ENCODE measurements at regions not wholly inside any gene's neighbourhood (a gene's known extent, or its start where the extent isn't known, plus 50 kb on each side); places are given as distances from the start of the nearest gene placed in this dataset.
"Not testable (repeated sequence)": the region's sequence is repeated elsewhere in the genome, so short reads cannot be mapped to it uniquely, and the experiment has no call there.

DNA sequence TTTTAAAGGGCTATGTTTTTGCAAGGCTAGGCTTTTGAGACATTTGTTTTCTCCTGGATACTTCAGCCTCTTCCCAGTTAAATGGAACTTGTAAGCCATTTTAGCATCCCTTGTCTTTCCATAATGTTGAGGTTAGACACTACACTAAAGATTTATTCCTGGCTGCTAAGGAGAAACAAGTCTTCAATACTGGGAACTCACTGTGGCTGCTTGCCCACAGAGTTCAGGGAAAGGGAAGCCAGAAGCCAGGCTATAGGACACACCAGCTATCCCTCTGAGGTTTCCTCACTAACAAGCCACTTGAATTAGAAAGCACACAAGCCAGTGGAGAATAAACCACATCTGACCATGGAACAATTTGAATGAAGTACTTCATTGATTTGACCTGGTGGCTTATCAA lies 421.7 kb upstream of the CHRM2 start:
- Histone ChIP-seq H3K4me3 (no peak overlapping the region), H3K27me3 (replicated peaks in 1 of 7) (no peaks in the 10 kb centered on the region), H3K27ac (no peak overlapping the region), H3K9me3 (peaks cover 0 to 17% (median 0%) of the 10 kb centered on the region in 8 donors), H3K4me1 (no peaks in the 10 kb centered on the region), H3K36me3 (no peaks in the 10 kb centered on the region)
- intact Hi-C loops (cut with DNase I; ENCODE audit: low total_unique reads): no loop called here
- TF ChIP-seq POLR2AphosphoS5 (IDR thresholded peaks at IDR 0.05): no peak
- TF ChIP-seq POLR2A (IDR thresholded peaks at IDR 0.05): no peak
- TF ChIP-seq, protein P1, sequence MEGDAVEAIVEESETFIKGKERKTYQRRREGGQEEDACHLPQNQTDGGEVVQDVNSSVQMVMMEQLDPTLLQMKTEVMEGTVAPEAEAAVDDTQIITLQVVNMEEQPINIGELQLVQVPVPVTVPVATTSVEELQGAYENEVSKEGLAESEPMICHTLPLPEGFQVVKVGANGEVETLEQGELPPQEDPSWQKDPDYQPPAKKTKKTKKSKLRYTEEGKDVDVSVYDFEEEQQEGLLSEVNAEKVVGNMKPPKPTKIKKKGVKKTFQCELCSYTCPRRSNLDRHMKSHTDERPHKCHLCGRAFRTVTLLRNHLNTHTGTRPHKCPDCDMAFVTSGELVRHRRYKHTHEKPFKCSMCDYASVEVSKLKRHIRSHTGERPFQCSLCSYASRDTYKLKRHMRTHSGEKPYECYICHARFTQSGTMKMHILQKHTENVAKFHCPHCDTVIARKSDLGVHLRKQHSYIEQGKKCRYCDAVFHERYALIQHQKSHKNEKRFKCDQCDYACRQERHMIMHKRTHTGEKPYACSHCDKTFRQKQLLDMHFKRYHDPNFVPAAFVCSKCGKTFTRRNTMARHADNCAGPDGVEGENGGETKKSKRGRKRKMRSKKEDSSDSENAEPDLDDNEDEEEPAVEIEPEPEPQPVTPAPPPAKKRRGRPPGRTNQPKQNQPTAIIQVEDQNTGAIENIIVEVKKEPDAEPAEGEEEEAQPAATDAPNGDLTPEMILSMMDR (IDR thresholded peaks at IDR 0.05 in 8 of 11, conservative IDR thresholded peaks at IDR 0.05 in 3 of 11): no peak
- DNase-seq: no peak

DNA sequence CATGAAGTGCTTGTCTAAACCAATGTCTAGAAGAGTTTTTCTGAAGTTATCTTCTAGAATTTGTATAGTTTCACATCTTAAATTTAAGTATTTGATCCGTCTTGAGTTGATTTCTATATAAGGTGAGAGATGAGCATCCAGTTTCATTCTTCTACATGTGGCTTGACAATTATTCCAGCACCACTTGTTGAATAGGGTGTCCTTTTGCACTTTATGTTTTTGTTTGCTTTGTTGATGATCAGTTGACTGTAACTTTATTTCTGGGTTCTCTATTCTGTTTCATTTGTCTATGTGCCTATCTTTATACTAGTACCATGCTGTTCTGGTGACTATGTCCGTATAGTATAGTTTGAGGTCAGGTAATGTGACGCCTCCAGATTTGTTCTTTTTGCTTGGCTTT lies 426.6 kb upstream of the CHRM2 start:
- Histone ChIP-seq H3K36me3 (no peaks in the 10 kb centered on the region), H3K27ac (no peak overlapping the region), H3K9me3 (no peaks in the 10 kb centered on the region), H3K27me3 (replicated peaks in 1 of 7) (no peaks in the 10 kb centered on the region), H3K4me3 (no peak overlapping the region), H3K4me1 (no peaks in the 10 kb centered on the region)
- 78 to 88% (median 85%) methylated on average over 3 of the region's 3 CpGs for WGBS, 5 donors
- TF ChIP-seq POLR2A (IDR thresholded peaks at IDR 0.05) (no peak), POLR2AphosphoS5 (IDR thresholded peaks at IDR 0.05) (no peak)
- TF ChIP-seq, protein P1 (IDR thresholded peaks at IDR 0.05 in 8 of 11, conservative IDR thresholded peaks at IDR 0.05 in 3 of 11): no peak
- intact Hi-C loops (cut with DNase I; ENCODE audit: low total_unique reads): no loop called here
- no peak for DNase-seq

DNA sequence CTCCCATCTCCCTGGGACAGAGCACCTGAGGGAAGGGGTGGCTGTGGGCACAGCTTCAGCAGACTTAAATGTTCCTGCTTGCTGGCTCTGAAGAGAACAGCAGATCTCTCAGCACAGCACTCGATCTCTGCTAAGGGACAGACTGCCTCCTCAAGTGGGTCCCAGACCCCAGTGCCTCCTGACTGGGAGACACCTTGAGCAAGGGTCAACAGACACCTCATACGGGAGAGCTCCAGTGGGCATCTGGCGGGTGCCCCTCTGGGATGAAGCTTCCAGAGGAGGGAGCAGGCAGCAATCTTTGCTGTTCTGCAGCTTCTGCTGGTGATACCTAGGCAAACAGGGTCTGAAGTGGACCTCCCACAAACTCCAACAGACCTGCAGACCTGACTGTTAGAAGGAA lies 436.7 kb upstream of the CHRM2 start:
- DNase-seq; intact Hi-C loops (cut with DNase I; ENCODE audit: low total_unique reads); H3K9me3 ChIP-seq: not testable (repeated sequence)

DNA sequence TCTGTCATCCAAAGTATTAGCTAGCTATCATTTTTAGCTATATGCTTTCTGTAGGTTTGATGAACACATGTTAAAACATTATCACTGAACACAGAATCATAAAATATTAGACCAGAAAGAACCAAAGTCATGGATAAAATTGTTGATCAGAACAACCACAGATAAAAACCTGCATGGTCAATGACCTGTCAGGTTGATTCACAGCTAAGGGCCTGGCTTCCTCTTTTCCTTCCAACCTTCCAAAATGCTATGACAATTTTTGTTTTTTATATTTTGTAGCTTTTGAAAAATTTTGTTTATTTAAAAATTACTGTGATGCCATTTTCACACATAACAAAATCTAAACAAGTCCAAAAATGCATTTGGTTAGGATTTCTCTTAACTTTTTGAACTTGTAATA lies 444.4 kb upstream of the CHRM2 start:
- no peaks in the 10 kb centered on the region for H3K4me1 ChIP-seq
- intact Hi-C loops (cut with DNase I; ENCODE audit: low total_unique reads): no loop called here
- H3K36me3 ChIP-seq: no peaks in the 10 kb centered on the region
- no peak for DNase-seq
- H3K27me3 ChIP-seq (replicated peaks in 1 of 7): no peaks in the 10 kb centered on the region
- H3K27ac ChIP-seq: no peak overlapping the region
- no peaks in the 10 kb centered on the region for H3K9me3 ChIP-seq
- TF ChIP-seq, protein P1 (IDR thresholded peaks at IDR 0.05 in 8 of 11, conservative IDR thresholded peaks at IDR 0.05 in 3 of 11): no peak
- TF ChIP-seq POLR2AphosphoS5 (IDR thresholded peaks at IDR 0.05) (no peak), POLR2A (IDR thresholded peaks at IDR 0.05) (no peak)
- H3K4me3 ChIP-seq: no peak overlapping the region

More for the DNA sequence above, 436.7 kb upstream of the CHRM2 start:
- not testable (repeated sequence) for H3K27ac ChIP-seq; H3K27me3 ChIP-seq (replicated peaks in 1 of 7); H3K4me1 ChIP-seq; H3K4me3 ChIP-seq; H3K36me3 ChIP-seq
- WGBS, 5 donors: 64 to 93% (median 83%) methylated on average over 3 of the region's 3 CpGs

DNA sequence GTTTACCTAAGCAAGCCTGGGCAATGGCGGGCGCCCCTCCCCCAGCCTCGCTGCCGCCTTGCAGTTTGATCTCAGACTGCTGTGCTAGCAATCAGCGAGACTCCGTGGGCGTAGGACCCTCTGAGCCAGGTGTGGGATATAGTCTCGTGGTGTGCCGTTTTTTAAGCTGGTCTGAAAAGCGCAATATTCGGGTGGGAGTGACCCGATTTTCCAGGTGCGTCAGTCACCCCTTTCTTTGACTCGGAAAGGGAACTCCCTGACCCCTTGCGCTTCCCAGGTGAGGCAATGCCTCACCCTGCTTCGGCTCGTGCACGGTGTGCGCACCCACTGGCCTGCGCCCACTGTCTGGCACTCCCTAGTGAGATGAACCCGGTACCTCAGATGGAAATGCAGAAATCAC lies 442.6 kb upstream of the MTPN start:
- intact Hi-C loops (cut with DNase I; ENCODE audit: low total_unique reads); H3K27ac ChIP-seq; H3K36me3 ChIP-seq; DNase-seq; H3K4me3 ChIP-seq; H3K4me1 ChIP-seq; H3K27me3 ChIP-seq (replicated peaks in 1 of 7); H3K9me3 ChIP-seq: not testable (repeated sequence)
- WGBS, 5 donors: 82 to 100% (median 95%) methylated on average over 1 to 13 of the region's 21 CpGs
